Karpas-422 (cell line): ENCODE measurements at regions not wholly inside any gene's neighbourhood (a gene's known extent, or its start where the extent isn't known, plus 50 kb on each side); places are given as distances from the start of the nearest gene placed in this dataset.
"Not testable (repeated sequence)": the region's sequence is repeated elsewhere in the genome, so short reads cannot be mapped to it uniquely, and the experiment has no call there.

Experiments used
- DNase-seq: peaks from one replicate; pipeline ENCODE4 v3.0.0-alpha.2; 2015
- H2AFZ ChIP-seq: fragments of 200-600 bp; sonication (generic); 2 replicates; pipeline ENCODE4 v1.6.1; 2014; ENCODE audit warnings: antibody characterized with exemption, low read length, mixed read lengths
- H3K27ac ChIP-seq: fragments of 200-600 bp; sonication (generic); 2 replicates; pipeline ENCODE4 v1.5.1; 2014; ENCODE audit warnings: mild to moderate bottlenecking, low read length, moderate library complexity
- H3K27me3 ChIP-seq: fragments of 200-600 bp; sonication (generic); 2 replicates; pipeline ENCODE4 v1.6.1; 2014; ENCODE audit warnings: low read length, mixed read lengths
- H3K36me3 ChIP-seq: fragments of 200-600 bp; sonication (generic); 2 replicates; pipeline ENCODE4 v1.6.1; 2014; ENCODE audit warnings: low read length, mixed read lengths; ENCODE audit not compliant: insufficient read depth
- H3K4me1 ChIP-seq: fragments of 200-600 bp; sonication (generic); 2 replicates; pipeline ENCODE4 v1.6.1; 2014; ENCODE audit warnings: mild to moderate bottlenecking, low read length, mixed read lengths
- H3K4me2 ChIP-seq: fragments of 200-600 bp; sonication (generic); 2 replicates; pipeline ENCODE4 v1.6.1; 2014; ENCODE audit warnings: low read length, low read depth, mild to moderate bottlenecking; ENCODE audit not compliant: poor library complexity, severe bottlenecking
- H3K4me3 ChIP-seq: fragments of 200-600 bp; sonication (generic); 2 replicates; pipeline ENCODE4 v1.5.1; 2014; ENCODE audit warnings: mild to moderate bottlenecking, antibody characterized with exemption, low read length, mixed read lengths
- H3K79me2 ChIP-seq: fragments of 200-600 bp; sonication (generic); 2 replicates; pipeline ENCODE4 v1.6.1; 2014; ENCODE audit warnings: mild to moderate bottlenecking, low read length, mixed read lengths
- H3K9ac ChIP-seq: fragments of 200-600 bp; sonication (generic); 2 replicates; pipeline ENCODE4 v1.6.0; 2014; ENCODE audit warnings: low read length
- H3K9me2 ChIP-seq: fragments of 200-600 bp; sonication (generic), shearing (Covaris generic); replicated peaks from 2 replicates; pipeline ENCODE4 v1.6.0; 2014; ENCODE audit warnings: mild to moderate bottlenecking, low read length, moderate library complexity; ENCODE audit not compliant: insufficient read depth
- H3K9me3 ChIP-seq: fragments of 300-700, 200-600 bp; sonication (generic); 2 replicates; pipeline ENCODE4 v1.6.1; 2014; ENCODE audit warnings: low read length, mixed read lengths
- H4K20me1 ChIP-seq: fragments of 200-600 bp; sonication (generic); 2 replicates; pipeline ENCODE4 v1.6.1; 2014; ENCODE audit warnings: mild to moderate bottlenecking, antibody characterized with exemption, low read length, low read depth; ENCODE audit not compliant: insufficient read depth

DNA sequence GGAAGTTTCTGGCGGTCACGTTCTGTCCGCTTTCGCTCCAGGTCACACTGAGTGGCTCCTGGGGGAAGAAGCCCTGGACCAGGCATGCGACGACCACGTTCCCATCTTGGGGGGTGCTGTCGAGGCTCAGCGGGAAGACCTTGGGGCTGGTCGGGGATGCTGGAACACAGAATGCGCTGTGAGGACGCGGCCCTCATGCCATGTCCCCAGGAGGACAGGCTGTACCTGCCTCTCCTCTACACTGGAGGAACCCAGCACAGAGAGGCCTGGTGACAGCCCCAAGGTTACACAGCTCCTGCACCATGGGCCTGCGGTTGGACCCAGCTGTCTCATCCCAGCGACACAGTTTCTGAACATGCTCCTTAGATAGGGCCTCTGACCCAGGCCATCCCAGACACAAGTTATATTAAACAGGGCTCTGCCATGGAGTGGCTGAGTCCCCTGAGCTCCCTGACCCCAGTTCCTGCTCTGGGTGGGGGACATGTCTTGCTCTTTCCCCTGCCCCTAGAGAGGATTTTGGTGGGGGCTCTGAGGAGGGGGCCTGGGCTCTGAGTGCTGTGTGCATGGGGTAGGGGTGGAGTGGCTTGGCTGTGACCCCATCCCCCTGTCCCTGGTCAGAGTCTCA, 62.0 kb downstream of the TMEM121 start:
- no peaks in the 10 kb centered on the region for H3K79me2 ChIP-seq
- no peak overlapping the region for H3K9ac ChIP-seq
- peak; percentile 38 for DNase-seq
- no peaks in the 10 kb centered on the region for H4K20me1 ChIP-seq
- no peak overlapping the region for H3K27ac ChIP-seq
- no peaks in the 10 kb centered on the region for H3K9me3 ChIP-seq
- H3K4me3 ChIP-seq = no peak overlapping the region
- peaks cover 15% of the 10 kb centered on the region for H3K4me1 ChIP-seq
- no peaks in the 10 kb centered on the region for H3K36me3 ChIP-seq
- H2AFZ ChIP-seq = no peak overlapping the region
- no peaks in the 10 kb centered on the region for H3K27me3 ChIP-seq
- H3K4me2 ChIP-seq = no peak overlapping the region
- H3K9me2 ChIP-seq = no peaks in the 10 kb centered on the region

DNA sequence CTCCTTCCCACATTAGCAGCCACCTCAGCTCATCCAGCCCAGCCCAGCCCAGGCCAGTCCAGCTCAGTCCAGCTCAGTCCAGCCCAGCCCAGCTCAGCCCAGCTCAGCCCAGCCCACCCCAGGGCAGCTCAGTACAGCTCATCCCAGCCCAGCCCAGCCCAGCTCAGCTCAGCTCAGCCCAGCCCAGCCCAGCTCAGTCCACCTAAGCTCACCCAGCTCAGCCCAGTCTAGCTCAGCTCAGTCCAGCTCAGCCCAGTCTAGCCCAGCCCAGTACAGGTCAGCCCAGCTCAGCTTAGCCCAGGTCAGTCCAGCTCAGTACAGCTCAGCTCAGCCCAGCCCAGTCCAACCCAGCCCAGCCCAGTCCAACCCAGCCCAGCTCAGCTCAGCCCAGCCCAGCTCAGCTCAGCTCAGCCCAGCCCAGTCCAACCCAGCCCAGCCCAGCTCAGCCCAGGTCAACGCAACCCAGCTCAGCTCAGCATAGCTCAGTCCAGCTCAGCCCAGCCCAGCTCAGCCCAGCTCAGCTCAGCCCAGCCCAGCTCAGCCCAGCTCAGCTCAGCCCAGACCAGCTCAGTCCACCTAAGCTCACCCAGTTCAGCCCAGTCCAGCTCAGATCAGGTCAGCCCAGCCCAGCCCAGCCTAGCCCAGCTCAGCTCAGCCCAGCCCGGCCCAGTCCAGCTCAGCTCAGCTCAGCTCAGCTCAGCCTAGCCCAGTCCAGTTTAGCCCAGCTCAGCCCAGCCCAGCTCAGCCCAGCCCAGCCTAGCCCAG, 63.0 kb downstream of the TMEM121 start:
- no peak overlapping the region for H3K9ac ChIP-seq
- H3K9me2 ChIP-seq = no peaks in the 10 kb centered on the region
- H3K4me1 ChIP-seq = peaks cover 15% of the 10 kb centered on the region
- H3K4me2 ChIP-seq = no peak overlapping the region
- H3K9me3 ChIP-seq = no peaks in the 10 kb centered on the region
- H3K27me3 ChIP-seq = no peaks in the 10 kb centered on the region
- H2AFZ ChIP-seq = no peak overlapping the region
- peak; percentile 40 for DNase-seq
- H4K20me1 ChIP-seq = no peaks in the 10 kb centered on the region
- H3K36me3 ChIP-seq = no peaks in the 10 kb centered on the region
- H3K79me2 ChIP-seq = no peaks in the 10 kb centered on the region
- no peak overlapping the region for H3K27ac ChIP-seq
- H3K4me3 ChIP-seq = no peak overlapping the region

DNA sequence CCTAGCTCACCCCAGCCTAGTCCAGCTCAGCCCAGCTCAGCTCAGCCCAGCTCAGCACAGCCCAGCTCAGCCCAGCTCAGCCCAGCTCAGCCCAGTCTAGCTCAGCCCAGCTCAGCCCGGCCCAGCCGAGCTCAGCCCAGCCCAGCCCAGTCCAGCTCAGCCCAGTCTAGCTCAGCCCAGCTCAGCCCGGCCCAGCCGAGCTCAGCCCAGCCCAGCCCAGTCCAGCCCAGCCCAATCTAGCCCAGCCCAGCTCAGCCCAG, 63.5 kb downstream of the TMEM121 start:
- H3K9me3 ChIP-seq, H3K27ac ChIP-seq, H3K27me3 ChIP-seq, H3K9ac ChIP-seq, H2AFZ ChIP-seq, H3K4me3 ChIP-seq, H3K9me2 ChIP-seq, H4K20me1 ChIP-seq, H3K36me3 ChIP-seq, H3K4me2 ChIP-seq, H3K79me2 ChIP-seq: not testable (repeated sequence)
- DNase-seq = peak; percentile 37
- H3K4me1 ChIP-seq = peaks cover 15% of the 10 kb centered on the region

DNA sequence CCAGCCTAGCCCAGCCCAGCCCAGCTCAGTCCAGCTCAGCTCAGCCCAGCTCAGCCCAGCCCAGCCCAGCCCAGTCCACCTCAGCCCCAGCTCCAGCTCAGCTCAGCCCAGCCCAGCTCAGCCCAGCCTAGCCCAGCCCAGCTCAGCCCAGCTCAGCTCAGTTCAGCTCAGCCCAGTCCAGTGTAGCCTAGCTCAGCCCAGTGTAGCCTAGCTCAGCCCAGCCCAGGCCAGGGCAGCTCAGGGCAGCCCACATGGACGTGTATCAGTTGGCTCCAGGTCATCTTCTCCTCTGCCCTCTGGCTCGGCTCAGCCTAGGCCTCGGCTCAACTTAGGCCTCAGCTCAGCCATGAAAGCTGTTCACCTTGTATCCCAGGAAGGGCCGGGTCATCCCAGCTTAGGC, 64.7 kb downstream of the TMEM121 start:
- Histone ChIP-seq H3K27me3 (no peaks in the 10 kb centered on the region), H3K9me3 (no peaks in the 10 kb centered on the region), H3K27ac (no peak overlapping the region), H3K79me2 (no peaks in the 10 kb centered on the region), H4K20me1 (no peaks in the 10 kb centered on the region), H3K4me3 (no peak overlapping the region), H3K4me2 (no peak overlapping the region), H3K4me1 (peaks cover 6% of the 10 kb centered on the region), H2AFZ (no peak overlapping the region), H3K36me3 (no peaks in the 10 kb centered on the region), H3K9me2 (no peaks in the 10 kb centered on the region), H3K9ac (no peak overlapping the region)
- peak; percentile 40 for DNase-seq

DNA sequence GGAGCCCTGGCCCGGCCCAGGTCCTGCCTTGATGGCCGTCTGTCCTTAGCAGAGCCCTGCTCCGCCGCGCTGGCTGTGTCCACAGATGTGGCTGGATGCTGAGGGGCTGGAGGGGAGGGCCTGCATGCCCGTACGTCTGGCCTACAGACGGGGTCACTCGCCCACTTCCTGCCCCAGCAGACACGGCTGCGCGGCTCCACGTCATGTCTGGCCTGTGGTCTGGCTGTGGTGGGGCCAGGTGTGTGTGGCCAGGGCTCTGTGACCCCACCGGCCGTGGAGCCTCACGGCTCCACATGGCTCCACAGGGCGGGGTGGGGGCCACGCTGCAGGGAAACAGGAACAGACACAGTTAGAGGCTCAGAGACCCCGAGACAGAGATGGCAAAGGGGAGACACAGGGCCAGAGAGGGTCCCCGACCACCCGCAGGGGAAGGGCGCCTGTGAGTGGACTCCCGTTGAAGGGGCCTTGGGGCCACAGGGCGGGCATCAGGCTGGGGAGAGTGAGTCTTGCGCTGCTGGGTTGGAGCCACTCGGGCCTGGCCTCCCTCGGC, 65.5 kb downstream of the TMEM121 start:
- H2AFZ ChIP-seq, H3K27ac ChIP-seq, H3K36me3 ChIP-seq, H3K9me2 ChIP-seq, H3K4me2 ChIP-seq, H4K20me1 ChIP-seq, H3K9ac ChIP-seq, DNase-seq, H3K27me3 ChIP-seq, H3K79me2 ChIP-seq, H3K9me3 ChIP-seq, H3K4me3 ChIP-seq, H3K4me1 ChIP-seq: not testable (repeated sequence)

DNA sequence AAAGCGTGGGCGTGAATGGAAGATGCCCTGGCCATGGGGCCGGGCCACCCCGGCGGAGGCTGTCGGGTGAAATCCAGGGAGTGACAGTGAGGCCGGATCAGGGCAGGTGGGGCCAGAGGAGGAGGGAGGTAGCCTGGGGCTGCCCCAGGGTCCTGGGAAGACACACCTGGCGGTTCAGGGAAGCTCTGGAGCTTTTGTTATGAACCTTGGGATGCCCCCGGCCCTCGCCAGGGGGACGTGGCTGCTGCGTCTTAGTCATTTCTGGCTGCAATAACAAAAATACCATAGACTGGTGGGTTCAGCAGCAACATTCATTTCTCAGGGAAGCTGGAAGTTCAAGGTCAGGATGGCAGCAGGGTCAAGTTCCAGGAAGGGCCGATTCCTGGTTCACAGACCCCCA, 66.3 kb downstream of the TMEM121 start:
- H3K27ac ChIP-seq, H3K36me3 ChIP-seq, DNase-seq, H2AFZ ChIP-seq, H3K4me2 ChIP-seq, H3K9ac ChIP-seq, H3K4me1 ChIP-seq, H3K79me2 ChIP-seq, H3K9me2 ChIP-seq, H4K20me1 ChIP-seq, H3K4me3 ChIP-seq, H3K9me3 ChIP-seq, H3K27me3 ChIP-seq: not testable (repeated sequence)

DNA sequence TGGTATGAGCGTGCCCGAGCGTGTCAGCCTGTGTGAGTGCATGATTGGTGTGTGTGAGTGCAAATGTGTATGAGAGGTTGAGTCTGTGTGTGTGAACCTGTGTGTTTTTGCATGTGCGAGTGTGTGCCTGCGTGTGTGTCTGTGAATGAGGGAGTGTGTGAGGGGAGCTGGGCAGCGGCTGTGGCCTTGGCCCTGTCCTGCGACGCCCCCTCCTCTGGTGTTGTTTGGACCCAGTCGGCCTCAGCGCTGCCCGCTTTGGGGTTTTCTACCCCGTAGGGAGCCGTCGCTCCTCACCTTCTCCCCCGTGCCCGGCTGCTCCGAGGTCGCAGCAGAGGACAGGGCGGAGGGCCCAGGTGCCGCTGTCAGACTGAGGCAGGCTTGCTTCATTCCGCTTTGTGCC, 69.0 kb downstream of the TMEM121 start:
- not testable (repeated sequence) for H3K27me3 ChIP-seq, H3K27ac ChIP-seq, H3K36me3 ChIP-seq, H3K4me3 ChIP-seq, H3K79me2 ChIP-seq, H3K4me2 ChIP-seq, DNase-seq, H2AFZ ChIP-seq, H3K9me3 ChIP-seq, H3K9ac ChIP-seq, H4K20me1 ChIP-seq, H3K9me2 ChIP-seq, H3K4me1 ChIP-seq

DNA sequence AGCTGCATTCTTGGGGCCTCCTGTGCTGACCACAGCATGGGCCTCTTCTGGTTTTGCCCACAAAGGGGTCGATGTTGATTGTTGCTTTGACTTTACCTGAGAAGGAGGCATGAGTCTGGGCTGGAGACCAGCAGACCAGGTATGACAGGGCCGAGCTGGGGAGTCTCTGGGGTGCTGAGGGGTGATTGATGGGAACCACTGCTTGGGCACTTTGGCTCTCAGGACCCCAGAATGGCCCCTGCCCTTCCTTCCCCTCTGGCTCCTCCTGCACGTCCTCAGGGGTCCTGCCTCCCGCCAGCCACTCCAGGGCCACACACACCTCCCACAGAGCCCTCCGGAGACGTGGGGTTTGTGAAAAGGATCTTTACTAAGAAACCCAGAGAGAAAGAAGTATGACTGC, 70.0 kb downstream of the TMEM121 start:
- not testable (repeated sequence) for H2AFZ ChIP-seq, H3K9ac ChIP-seq, H3K27me3 ChIP-seq, H3K4me2 ChIP-seq, H3K4me1 ChIP-seq, H3K9me2 ChIP-seq, H3K36me3 ChIP-seq, H3K4me3 ChIP-seq, H3K79me2 ChIP-seq, H4K20me1 ChIP-seq, H3K27ac ChIP-seq, H3K9me3 ChIP-seq
- DNase-seq = peak; percentile 40
